Rectal smooth muscle tissue (tissue), 1 donor: ENCODE measurements at regions not wholly inside any gene's neighbourhood (a gene's known extent, or its start where the extent isn't known, plus 50 kb on each side); places are given as distances from the start of the nearest gene placed in this dataset.
"Not testable (repeated sequence)": the region's sequence is repeated elsewhere in the genome, so short reads cannot be mapped to it uniquely, and the experiment has no call there.

ENCODE experiments used
- H3K27ac ChIP-seq: one replicate; pipeline ENCODE4 v1.7.0; 2013; ENCODE audit warnings: low read depth, low read length, inconsistent platforms
- H3K27me3 ChIP-seq: one replicate; pipeline ENCODE4 v1.7.0; 2013; ENCODE audit warnings: low read length; ENCODE audit not compliant: control insufficient read depth, insufficient read depth
- H3K36me3 ChIP-seq: one replicate; pipeline ENCODE4 v1.7.0; 2013; ENCODE audit warnings: low read length; ENCODE audit not compliant: control insufficient read depth, insufficient read depth
- H3K4me1 ChIP-seq: one replicate; pipeline ENCODE4 v1.7.0; 2013; ENCODE audit warnings: low read length; ENCODE audit not compliant: control insufficient read depth, insufficient read depth
- H3K4me3 ChIP-seq: one replicate; pipeline ENCODE4 v1.7.0; 2013; ENCODE audit warnings: low read length
- H3K9ac ChIP-seq: one replicate; pipeline ENCODE4 v1.7.0; 2013; ENCODE audit warnings: low read length

DNA sequence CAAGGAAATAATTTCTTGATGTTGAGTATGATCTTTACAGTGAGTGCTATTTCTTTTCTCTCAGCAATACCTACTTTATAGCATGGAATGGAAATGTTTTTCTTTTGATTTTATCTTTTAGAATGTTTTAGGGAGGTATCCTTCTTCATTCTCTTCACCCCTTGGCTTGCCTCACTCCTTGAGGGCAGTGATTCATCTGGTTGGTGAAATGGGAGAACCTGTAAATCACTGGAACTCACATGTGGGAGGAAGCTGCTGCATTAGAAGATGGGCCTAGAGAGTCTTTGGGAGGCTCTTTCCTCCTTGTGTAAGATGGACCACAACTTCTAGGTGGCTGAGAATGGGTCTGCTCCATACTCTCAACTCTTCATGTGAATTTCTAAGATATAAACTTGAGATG is 244.8 kb upstream of the SYNCRIP start:
- Histone ChIP-seq H3K4me1 (no peaks in the 10 kb centered on the region), H3K9ac (no peak overlapping the region), H3K27me3 (no peaks in the 10 kb centered on the region), H3K4me3 (no peak overlapping the region), H3K27ac (no peak overlapping the region), H3K36me3 (no peaks in the 10 kb centered on the region)

DNA sequence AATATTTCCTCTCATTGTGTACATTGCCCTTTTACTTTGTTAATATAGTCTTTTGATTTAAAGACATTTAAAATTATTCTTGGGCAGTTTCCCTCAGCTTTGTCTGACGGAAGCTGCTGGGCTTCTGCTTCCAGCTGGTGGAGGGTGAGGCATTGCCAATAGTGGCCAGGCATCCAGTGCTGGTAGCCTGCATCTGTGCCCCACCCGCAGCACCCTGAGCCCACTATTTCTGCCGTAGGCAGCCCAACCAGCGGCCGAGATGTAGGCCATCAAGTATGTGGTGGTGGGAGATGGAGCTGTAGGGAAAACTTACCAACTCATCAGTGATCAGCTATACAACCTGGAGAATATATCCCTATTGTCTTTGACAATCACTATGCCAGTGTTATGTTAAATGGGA is 226.0 kb upstream of the SYNCRIP start:
- H3K36me3 ChIP-seq = no peaks in the 10 kb centered on the region
- H3K9ac ChIP-seq = no peak overlapping the region
- no peak overlapping the region for H3K4me3 ChIP-seq
- peaks cover 12% of the 10 kb centered on the region for H3K4me1 ChIP-seq
- no peak overlapping the region for H3K27ac ChIP-seq
- H3K27me3 ChIP-seq = no peaks in the 10 kb centered on the region

DNA sequence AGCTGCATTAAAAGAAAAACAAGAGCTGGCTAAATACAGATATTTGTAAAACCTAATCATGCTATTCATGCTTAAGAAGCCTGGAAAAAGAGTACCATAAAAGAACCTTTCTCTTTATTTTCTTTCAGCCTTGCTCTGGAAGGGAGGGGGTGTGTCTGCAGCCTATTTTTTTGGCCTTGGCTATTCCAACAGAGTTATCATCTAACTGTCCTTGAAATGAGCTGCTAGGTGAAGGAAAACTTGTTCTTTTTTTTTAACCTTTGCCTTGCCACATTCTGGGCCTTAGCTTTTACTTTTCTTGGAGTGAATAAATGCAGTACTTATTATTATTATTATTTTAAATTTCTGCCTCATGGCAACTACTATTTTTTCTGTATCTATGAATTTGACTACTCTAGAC is 224.9 kb upstream of the SYNCRIP start:
- peaks cover 12% of the 10 kb centered on the region for H3K4me1 ChIP-seq
- H3K4me3 ChIP-seq = no peak overlapping the region
- peak overlapping the region; percentile 80 for H3K27ac ChIP-seq
- H3K9ac ChIP-seq = no peak overlapping the region
- H3K27me3 ChIP-seq = no peaks in the 10 kb centered on the region
- no peaks in the 10 kb centered on the region for H3K36me3 ChIP-seq

DNA sequence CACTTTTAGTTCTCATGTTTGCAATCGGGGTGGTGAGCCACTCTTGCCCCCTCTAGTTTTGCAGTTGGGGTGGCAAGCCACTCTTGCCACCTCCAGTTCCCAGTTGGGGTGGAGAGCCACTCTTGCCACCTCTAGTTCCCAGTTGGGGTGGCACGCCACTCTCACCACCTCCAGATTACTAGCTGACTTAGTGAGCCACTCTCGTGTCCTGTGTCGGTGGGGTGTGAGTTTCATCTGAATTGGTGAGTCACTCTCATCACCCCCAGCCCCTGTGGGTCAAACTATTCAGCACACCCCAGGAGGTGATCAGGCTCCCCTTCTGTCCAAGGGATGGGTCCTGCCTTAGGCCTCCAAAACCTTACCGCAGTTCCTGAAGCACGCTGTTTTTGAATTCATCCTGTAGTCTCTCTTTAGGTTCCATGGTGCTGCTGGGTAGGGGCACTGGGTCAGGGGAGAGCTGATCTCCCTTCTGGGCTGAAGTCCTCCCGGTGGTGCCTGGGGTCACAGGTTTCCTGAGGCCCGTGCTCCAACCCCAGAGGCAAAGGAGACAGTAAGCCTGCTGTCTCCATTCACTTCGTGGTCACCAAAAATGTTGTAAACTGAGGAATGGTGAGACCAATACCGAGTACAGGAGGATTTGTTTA is 224.2 kb upstream of the SYNCRIP start:
- Histone ChIP-seq H3K27me3 (no peaks in the 10 kb centered on the region), H3K4me3 (peak overlapping the region; percentile 57), H3K4me1 (peaks cover 12% of the 10 kb centered on the region), H3K36me3 (no peaks in the 10 kb centered on the region), H3K27ac (peak overlapping the region; percentile 80), H3K9ac (no peak overlapping the region)

DNA sequence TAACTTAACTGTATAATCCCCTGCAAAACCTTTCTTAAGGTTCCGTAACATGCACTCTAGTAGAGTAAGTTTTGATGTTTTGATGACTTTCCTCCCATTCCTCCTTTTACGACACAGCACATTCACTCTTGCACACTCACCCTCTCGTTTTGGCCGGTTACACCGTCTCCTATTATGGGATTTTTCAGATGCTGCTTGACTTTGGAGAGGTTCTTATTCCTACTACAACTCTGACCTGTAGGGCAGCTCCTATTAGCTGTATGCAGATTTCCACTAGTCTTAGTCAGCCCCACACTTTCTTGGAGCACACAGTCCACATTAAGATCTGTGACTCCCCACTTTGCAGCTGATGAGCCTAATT is 223.7 kb upstream of the SYNCRIP start:
- peak overlapping the region; percentile 57 for H3K4me3 ChIP-seq
- H3K27ac ChIP-seq = peak overlapping the region; percentile 80
- no peaks in the 10 kb centered on the region for H3K27me3 ChIP-seq
- H3K9ac ChIP-seq = no peak overlapping the region
- H3K4me1 ChIP-seq = peaks cover 12% of the 10 kb centered on the region
- no peaks in the 10 kb centered on the region for H3K36me3 ChIP-seq

DNA sequence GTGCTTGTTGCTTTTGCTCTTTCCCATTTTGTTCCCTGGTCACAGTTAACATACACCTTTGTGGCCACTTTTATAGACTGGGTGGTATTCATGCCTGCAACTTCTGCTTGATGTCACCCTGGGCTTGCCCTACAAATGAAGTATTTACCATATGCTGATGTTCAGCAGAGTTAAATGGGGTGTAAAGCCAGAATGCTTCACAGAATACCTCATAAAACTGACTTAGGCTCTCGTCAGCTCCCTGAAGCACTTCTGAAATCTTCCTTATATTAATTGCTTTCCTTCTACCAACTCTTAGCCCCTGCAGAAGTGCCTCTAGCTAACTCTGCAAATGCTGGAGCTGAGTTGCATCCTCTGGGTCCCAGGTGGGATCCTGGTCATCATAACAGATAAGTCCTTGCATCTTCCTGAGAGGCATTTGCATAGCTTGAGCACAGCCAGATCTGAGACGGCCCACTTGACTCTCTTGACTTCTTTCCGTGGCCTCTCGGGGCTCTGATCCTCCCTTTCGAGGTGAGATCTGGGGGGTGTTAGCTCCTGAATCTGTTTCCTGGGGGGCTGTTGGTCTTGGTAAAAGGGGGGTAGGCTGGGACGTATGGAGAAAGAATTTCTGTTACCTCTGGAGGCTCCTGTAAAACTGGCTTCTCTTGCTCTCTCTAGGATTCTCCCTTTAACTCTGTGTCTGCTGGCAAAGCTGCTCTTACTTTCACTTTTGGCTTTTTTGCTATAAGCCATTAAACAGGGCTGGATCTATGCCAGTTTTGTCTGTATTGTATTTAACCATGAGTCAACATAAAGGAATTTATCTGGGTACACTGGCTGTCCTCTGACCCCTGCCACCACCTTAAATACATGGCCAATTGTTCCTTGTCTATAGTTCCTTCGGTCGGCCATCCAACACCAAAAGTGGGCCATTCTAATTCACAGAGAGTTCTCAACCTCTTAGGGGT is 223.0 kb upstream of the SYNCRIP start:
- peak overlapping the region; percentile 80 for H3K27ac ChIP-seq
- peak overlapping the region; percentile 57 for H3K4me3 ChIP-seq
- H3K27me3 ChIP-seq = no peaks in the 10 kb centered on the region
- no peak overlapping the region for H3K9ac ChIP-seq
- H3K36me3 ChIP-seq = no peaks in the 10 kb centered on the region
- H3K4me1 ChIP-seq = peaks cover 12% of the 10 kb centered on the region

DNA sequence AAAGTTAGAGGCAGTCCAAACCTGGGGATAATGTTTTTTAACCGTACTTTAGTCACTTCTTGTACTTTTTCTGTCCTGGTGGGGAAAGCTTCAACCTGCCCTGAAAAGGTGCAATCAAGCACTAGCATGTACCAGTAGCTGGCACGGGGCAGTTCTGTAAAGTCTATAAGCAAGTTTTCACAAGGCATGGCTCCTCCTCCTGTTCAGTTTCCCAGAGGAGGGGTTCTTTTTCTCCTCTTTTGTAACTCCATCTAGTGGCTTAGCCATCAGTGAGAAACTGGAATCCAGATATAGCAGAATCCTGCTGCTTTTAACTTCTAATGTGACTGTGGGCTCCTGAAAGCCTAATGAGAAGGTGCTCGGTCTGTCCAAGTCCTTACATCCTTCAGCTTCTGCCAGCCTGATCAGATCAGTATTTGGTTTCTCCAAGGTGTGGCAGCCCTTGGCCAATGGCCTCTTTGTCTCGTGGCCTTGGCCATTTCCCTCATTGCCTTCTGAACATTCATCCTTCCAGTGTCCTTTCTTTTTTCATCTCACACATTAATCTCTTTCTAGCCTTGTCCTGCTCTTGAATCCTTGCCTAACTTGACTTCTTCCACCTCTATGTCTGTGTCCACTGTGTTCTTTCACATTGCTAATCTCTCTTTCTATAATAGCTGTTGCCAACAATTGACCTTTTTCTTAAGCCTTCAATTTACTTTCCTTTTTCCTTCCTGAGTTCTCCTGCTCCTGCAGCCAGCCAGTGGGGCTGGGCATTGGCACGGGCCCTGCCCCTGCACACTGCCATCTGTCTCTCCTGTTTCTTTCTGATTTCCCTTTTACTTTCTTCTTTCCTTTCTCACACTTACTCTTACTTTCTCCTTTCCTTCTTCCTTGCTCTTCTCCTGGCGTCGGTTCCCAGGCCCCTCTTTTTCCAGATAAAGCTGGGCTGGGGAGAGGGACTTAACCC is 222.0 kb upstream of the SYNCRIP start:
- Histone ChIP-seq H3K4me3 (peak overlapping the region; percentile 57), H3K9ac (no peak overlapping the region), H3K27me3 (no peaks in the 10 kb centered on the region), H3K4me1 (peaks cover 12% of the 10 kb centered on the region), H3K36me3 (no peaks in the 10 kb centered on the region), H3K27ac (peak overlapping the region; percentile 80)

DNA sequence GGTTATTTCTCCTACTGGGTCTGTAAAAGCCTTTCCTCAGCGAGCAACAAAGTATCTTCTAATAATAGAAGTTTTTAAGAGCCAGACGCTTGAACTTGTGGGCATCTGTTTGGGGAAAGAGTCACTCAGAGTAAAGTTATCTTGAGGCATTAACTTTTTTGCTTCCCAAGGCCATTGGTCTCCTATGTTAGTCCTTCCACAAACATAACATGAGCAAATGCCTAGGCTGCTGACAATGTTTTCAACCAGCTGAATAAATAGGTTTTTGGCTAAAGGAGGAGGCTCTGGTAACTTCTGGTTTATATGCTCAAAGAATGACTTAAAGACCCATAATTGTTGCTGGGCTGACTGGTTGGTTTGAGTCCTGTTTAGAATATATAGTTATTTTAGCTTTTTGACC is 213.5 kb upstream of the SYNCRIP start:
- Histone ChIP-seq H3K27me3 (no peaks in the 10 kb centered on the region), H3K36me3 (no peaks in the 10 kb centered on the region), H3K27ac (no peak overlapping the region), H3K4me1 (no peaks in the 10 kb centered on the region), H3K4me3 (no peak overlapping the region), H3K9ac (no peak overlapping the region)

DNA sequence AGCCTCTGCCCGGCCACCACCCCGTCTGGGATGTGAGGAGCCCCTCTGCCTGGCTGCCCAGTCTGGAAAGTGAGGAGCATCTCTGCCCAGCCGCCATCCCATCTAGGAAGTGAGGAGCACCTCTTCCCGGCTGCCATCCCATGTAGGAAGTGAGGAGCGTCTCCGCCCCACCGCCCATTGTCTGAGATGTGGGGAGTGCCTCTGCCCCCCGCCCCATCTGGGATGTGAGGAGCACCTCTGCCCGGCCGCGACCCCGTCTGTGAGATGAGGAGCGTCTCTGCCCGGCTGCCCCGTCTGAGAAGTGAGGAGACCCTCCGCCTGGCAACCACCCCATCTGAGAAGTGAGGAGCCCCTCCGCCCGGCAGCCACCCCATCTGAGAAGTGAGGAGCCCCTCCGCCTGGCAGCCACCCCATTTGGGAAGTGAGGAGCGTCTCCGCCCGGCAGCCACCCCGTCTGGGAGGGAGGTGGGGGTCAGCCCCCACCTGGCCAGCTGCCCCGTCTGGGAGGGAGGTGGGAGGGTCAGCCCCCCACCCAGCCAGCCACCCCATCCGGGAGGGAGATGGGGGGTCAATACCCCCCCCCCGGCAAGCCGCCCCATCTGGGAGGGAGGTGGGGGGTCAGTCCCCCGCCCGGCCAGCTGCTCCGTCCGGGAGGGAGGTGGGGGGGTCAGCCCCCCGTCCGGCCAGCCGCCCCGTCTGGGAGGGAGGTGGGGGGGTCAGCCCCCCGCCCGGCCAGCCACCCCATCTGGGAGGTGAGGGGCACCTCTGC is 195.8 kb upstream of the SYNCRIP start:
- not testable (repeated sequence) for H3K27me3 ChIP-seq, H3K4me1 ChIP-seq, H3K36me3 ChIP-seq, H3K9ac ChIP-seq, H3K27ac ChIP-seq, H3K4me3 ChIP-seq

DNA sequence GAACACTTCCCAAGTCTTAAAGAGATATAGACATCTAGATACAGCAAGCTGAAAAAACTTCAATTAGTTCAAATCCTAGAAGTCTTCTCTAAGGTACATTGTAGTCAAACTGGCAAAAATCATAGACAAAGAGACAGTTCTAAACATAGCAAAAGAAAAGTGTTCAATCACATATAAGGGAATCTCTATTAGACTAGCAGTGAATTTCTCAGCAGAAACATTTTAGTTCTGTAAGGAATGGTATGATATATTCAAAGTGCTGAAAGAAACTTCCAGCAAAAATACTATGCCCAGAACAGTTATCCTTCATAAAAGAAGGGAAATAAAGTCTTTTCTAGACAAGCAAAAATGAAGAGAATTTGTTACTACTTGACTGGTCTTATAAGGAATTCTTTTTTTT is 186.3 kb upstream of the SYNCRIP start:
- H3K4me1 ChIP-seq = no peaks in the 10 kb centered on the region
- no peak overlapping the region for H3K27ac ChIP-seq
- no peak overlapping the region for H3K4me3 ChIP-seq

DNA sequence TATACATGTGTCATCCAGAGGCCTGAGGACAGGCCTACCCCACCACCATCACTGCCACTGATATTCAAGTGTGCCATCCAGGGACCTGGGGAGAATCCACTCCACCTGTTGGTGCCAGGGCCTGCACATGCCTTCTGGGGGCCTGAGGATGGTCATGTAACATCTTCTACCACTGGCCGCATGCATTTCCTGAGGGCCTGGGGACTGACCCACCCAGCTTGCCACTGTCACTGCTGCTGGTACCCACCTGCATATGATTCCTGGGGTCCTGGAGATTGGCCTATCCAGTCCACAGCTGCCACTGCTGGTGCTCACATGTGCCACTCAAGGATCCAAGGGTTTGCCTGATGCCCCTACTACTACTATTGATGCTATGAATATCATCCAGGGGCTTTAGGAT is 184.3 kb upstream of the SYNCRIP start:
- no peak overlapping the region for H3K9ac ChIP-seq
- no peaks in the 10 kb centered on the region for H3K27me3 ChIP-seq
- no peak overlapping the region for H3K27ac ChIP-seq
- no peak overlapping the region for H3K4me3 ChIP-seq
- H3K36me3 ChIP-seq = no peaks in the 10 kb centered on the region
- H3K4me1 ChIP-seq = no peaks in the 10 kb centered on the region

More for the DNA sequence above, 186.3 kb upstream of the SYNCRIP start:
- no peaks in the 10 kb centered on the region for H3K36me3 ChIP-seq
- H3K27me3 ChIP-seq = no peaks in the 10 kb centered on the region
- no peak overlapping the region for H3K9ac ChIP-seq
